ENCODE measurements at regions not wholly inside any gene's neighbourhood (a gene's known extent, or its start where the extent isn't known, plus 50 kb on each side); places are given as distances from the start of the nearest gene placed in this dataset.

DNA sequence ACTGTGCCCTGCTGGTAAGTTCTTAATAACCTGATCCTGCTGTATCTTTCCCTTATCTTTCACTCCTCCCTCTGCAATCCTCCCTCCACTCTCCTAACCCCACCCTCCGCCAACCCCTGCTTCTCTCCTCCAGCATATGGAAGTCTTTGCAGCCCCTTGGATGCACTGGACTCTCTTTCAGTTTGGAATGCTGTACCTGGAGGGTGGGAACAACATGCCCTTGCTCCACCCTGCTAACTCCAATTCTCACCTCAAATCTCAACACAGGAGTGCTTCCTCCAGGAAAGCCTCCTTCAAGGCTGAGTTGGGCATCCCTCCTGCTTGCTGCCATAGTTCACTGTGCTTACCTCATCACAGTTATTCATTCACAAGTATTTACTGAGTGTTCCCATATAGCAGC, 52.8 kb upstream of the LDLRAD3 start:
- Histone ChIP-seq H3K4me3 (no peak overlapping the region), H3K27me3 (replicated peaks; ENCODE audit: insufficient read depth) (no peaks in the 10 kb centered on the region), H3K36me3 (no peaks in the 10 kb centered on the region), H3K27ac (no peak overlapping the region), H3K4me1 (replicated peaks) (no peaks in the 10 kb centered on the region), H3K9me3 (no peaks in the 10 kb centered on the region)
- TF ChIP-seq POLR2A (IDR thresholded peaks at IDR 0.05): no peak
- DNase-seq (ENCODE audit: low spot score): no peak
- intact Hi-C loops (cut with DNase I): no loop called here
- WGBS: 35% methylated on average over 1 of the region's 1 CpG

DNA sequence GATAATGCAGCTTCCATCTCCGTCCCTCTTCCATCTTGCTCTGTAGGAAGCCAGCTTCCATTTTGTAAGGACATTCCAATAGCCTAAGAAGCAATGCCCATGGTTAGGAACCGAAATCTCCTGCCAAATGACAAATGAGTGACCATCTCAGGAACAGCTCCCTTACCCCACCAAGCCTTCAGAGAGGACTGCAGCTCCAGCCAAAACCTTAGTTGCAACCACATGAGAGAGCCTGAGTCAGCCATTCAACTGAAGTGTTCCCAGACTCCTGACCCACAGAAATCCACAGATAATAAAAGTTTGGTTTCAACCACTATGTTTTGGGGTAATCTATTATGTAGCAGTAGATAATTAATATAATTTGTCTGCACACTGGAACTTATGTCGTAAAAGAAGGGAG, 51.7 kb upstream of the LDLRAD3 start:
- no peaks in the 10 kb centered on the region for H3K36me3 ChIP-seq
- DNase-seq (ENCODE audit: low spot score): no peak
- TF ChIP-seq, protein P1, sequence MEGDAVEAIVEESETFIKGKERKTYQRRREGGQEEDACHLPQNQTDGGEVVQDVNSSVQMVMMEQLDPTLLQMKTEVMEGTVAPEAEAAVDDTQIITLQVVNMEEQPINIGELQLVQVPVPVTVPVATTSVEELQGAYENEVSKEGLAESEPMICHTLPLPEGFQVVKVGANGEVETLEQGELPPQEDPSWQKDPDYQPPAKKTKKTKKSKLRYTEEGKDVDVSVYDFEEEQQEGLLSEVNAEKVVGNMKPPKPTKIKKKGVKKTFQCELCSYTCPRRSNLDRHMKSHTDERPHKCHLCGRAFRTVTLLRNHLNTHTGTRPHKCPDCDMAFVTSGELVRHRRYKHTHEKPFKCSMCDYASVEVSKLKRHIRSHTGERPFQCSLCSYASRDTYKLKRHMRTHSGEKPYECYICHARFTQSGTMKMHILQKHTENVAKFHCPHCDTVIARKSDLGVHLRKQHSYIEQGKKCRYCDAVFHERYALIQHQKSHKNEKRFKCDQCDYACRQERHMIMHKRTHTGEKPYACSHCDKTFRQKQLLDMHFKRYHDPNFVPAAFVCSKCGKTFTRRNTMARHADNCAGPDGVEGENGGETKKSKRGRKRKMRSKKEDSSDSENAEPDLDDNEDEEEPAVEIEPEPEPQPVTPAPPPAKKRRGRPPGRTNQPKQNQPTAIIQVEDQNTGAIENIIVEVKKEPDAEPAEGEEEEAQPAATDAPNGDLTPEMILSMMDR (IDR thresholded peaks at IDR 0.05): no peak
- TF ChIP-seq POLR2AphosphoS5 (IDR thresholded peaks at IDR 0.05): no peak
- 89% methylated on average over 3 of the region's 3 CpGs for WGBS
- no peak overlapping the region for H3K4me3 ChIP-seq
- no peak overlapping the region for H3K27ac ChIP-seq
- intact Hi-C loops (cut with DNase I): no loop called here
- H3K4me1 ChIP-seq (replicated peaks): no peaks in the 10 kb centered on the region
- H3K27me3 ChIP-seq (replicated peaks; ENCODE audit: insufficient read depth): no peaks in the 10 kb centered on the region
- no peaks in the 10 kb centered on the region for H3K9me3 ChIP-seq

DNA sequence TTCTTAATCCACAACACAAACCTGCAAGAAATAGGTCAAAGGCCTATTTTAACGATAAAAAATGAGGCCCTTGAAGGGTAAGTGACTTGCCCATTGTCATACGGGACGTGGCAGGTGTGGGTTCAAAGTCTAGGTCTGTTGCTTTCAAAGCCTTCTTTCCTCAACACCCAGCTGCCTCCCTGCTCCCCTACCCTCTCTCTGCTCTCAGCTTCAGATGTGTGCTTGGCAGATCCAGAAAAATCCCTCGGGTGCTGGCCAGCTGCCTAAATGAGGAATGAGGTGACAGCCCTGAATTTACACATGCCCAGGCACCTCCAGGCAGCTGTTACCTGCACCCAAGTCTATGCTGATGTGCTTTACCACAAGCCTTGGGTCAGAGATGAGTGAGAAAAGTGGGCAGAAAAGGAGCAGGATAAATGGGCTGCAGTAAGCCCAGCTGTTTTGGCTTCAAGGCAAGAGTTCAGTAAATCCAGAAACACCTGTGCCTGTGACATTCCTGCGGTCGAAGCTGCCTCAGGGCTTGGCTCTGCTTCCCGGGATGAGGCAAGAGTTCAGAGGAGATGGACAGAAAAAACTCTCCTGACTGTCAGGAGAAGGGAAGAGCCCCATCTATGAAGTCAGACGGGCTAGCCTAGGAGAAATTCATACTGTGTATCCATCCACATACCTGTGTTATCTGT, 49.9 kb upstream of the LDLRAD3 start:
- Histone ChIP-seq H3K9me3 (no peaks in the 10 kb centered on the region), H3K4me3 (no peak overlapping the region), H3K36me3 (no peaks in the 10 kb centered on the region), H3K4me1 (replicated peaks) (no peaks in the 10 kb centered on the region), H3K27ac (no peak overlapping the region), H3K27me3 (replicated peaks; ENCODE audit: insufficient read depth) (no peaks in the 10 kb centered on the region)
- intact Hi-C loops (cut with DNase I): no loop called here
- WGBS: 41% methylated on average over 8 of the region's 8 CpGs
- peak; percentile 73 for DNase-seq (ENCODE audit: low spot score)
- TF ChIP-seq, protein P1 (IDR thresholded peaks at IDR 0.05): no peak
- peak; percentile 63 for TF ChIP-seq POLR2AphosphoS5 (IDR thresholded peaks at IDR 0.05)

Data from prostate gland (tissue), 2 donors.